ENCODE measurements at regions not wholly inside any gene's neighbourhood (a gene's known extent, or its start where the extent isn't known, plus 50 kb on each side); places are given as distances from the start of the nearest gene placed in this dataset.

DNA sequence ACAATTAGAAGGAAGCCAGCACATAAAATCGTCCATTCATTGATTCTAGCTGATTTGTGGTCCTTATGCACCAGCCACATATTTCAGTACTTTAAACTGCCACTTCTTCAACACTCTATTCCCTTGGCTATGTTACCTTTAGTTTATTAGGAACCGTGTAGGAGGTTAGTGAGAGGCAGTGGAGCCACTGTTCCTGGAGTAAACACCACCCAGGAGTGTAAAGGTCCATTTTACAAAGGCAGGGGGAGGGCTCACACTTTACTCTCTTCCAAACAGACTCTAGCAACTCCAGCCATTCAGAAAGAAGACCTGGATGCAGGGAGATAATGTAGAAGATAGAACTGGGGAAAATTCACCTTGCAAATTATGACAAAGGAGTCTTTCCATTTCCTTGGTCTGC is 170.2 kb upstream of the RPS23 start:
- Histone ChIP-seq H3K79me2 (ENCODE audit: insufficient read depth, low read length) (no peaks in the 10 kb centered on the region), H3K27me3 (ENCODE audit: insufficient read depth, low read length) (no peaks in the 10 kb centered on the region), H3K9me2 (ENCODE audit: insufficient read depth) (no peaks in the 10 kb centered on the region), H4K20me1 (ENCODE audit: insufficient read depth) (no peaks in the 10 kb centered on the region), H3K4me2 (ENCODE audit: low read length) (no peak overlapping the region), H2AFZ (ENCODE audit: low read depth, low read length, poor library complexity, severe bottlenecking) (no peak overlapping the region), H3K4me1 (ENCODE audit: control insufficient read depth in 1 of 2, insufficient read depth in 2 of 2, low read length in 2 of 2) (no peaks in the 10 kb centered on the region), H3K9me3 (ENCODE audit: control insufficient read depth in 1 of 2, insufficient read depth in 1 of 2, low read depth in 1 of 2, low read length in 2 of 2) (no peaks in the 10 kb centered on the region), H3K9ac (ENCODE audit: low read length) (no peak overlapping the region), H3K4me3 (replicated peaks in 1 of 2; ENCODE audit: low read depth in 1 of 2, low read length in 2 of 2) (no peak overlapping the region), H3K36me3 (ENCODE audit: control insufficient read depth in 1 of 2, insufficient read depth in 2 of 2, low read length in 2 of 2) (no peaks in the 10 kb centered on the region), H3K27ac (ENCODE audit: low read depth, low read length) (no peak overlapping the region)
- intact Hi-C loops (cut with micrococcal nuclease), result no loop called here
- ChIA-PET RAD21 (ENCODE audit: low non-redundant PET in 1 of 2, low total read pairs in 2 of 2, uncharacterized antibody in 2 of 2, unreplicated experiment in 2 of 2) (no interaction called here), POLR2A (no interaction called here), CTCF (no interaction called here)
- TF ChIP-seq EGR1 (IDR thresholded peaks at IDR 0.05; ENCODE audit: low read depth), result no peak
- TF ChIP-seq, protein P1, sequence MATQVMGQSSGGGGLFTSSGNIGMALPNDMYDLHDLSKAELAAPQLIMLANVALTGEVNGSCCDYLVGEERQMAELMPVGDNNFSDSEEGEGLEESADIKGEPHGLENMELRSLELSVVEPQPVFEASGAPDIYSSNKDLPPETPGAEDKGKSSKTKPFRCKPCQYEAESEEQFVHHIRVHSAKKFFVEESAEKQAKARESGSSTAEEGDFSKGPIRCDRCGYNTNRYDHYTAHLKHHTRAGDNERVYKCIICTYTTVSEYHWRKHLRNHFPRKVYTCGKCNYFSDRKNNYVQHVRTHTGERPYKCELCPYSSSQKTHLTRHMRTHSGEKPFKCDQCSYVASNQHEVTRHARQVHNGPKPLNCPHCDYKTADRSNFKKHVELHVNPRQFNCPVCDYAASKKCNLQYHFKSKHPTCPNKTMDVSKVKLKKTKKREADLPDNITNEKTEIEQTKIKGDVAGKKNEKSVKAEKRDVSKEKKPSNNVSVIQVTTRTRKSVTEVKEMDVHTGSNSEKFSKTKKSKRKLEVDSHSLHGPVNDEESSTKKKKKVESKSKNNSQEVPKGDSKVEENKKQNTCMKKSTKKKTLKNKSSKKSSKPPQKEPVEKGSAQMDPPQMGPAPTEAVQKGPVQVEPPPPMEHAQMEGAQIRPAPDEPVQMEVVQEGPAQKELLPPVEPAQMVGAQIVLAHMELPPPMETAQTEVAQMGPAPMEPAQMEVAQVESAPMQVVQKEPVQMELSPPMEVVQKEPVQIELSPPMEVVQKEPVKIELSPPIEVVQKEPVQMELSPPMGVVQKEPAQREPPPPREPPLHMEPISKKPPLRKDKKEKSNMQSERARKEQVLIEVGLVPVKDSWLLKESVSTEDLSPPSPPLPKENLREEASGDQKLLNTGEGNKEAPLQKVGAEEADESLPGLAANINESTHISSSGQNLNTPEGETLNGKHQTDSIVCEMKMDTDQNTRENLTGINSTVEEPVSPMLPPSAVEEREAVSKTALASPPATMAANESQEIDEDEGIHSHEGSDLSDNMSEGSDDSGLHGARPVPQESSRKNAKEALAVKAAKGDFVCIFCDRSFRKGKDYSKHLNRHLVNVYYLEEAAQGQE (IDR thresholded peaks at IDR 0.05; ENCODE audit: low read depth), result no peak
- TF ChIP-seq, protein P2, sequence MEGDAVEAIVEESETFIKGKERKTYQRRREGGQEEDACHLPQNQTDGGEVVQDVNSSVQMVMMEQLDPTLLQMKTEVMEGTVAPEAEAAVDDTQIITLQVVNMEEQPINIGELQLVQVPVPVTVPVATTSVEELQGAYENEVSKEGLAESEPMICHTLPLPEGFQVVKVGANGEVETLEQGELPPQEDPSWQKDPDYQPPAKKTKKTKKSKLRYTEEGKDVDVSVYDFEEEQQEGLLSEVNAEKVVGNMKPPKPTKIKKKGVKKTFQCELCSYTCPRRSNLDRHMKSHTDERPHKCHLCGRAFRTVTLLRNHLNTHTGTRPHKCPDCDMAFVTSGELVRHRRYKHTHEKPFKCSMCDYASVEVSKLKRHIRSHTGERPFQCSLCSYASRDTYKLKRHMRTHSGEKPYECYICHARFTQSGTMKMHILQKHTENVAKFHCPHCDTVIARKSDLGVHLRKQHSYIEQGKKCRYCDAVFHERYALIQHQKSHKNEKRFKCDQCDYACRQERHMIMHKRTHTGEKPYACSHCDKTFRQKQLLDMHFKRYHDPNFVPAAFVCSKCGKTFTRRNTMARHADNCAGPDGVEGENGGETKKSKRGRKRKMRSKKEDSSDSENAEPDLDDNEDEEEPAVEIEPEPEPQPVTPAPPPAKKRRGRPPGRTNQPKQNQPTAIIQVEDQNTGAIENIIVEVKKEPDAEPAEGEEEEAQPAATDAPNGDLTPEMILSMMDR (IDR thresholded peaks at IDR 0.05 in 2 of 3, conservative IDR thresholded peaks at IDR 0.05 in 1 of 3; ENCODE audit: borderline replicate concordance in 1 of 3, insufficient read depth in 1 of 3, low read depth in 2 of 3, low read length in 2 of 3), result no peak
- no peak for TF ChIP-seq TCF7L2 (IDR thresholded peaks at IDR 0.05; ENCODE audit: borderline replicate concordance, extremely low read depth, insufficient read depth, insufficient read length)
- no peak for TF ChIP-seq CEBPB (IDR thresholded peaks at IDR 0.05; ENCODE audit: low read depth)
- TF ChIP-seq SP1 (IDR thresholded peaks at IDR 0.05; ENCODE audit: low read depth), result no peak
- TF ChIP-seq EZH2phosphoT487 (IDR thresholded peaks at IDR 0.05; ENCODE audit: borderline replicate concordance), result no peak
- no peak for TF ChIP-seq SIN3A (IDR thresholded peaks at IDR 0.05; ENCODE audit: low read depth)
- no peak for TF ChIP-seq JUND (IDR thresholded peaks at IDR 0.05)
- no peak for TF ChIP-seq ELF1 (IDR thresholded peaks at IDR 0.05; ENCODE audit: borderline replicate concordance, low read depth)
- TF ChIP-seq EZH2 (IDR thresholded peaks at IDR 0.05), result no peak
- TF ChIP-seq POLR2AphosphoS5 (IDR thresholded peaks at IDR 0.05; ENCODE audit: low read depth, low read length), result no peak
- TF ChIP-seq RAD21 (IDR thresholded peaks at IDR 0.05; ENCODE audit: low read depth), result no peak
- TF ChIP-seq, protein P3, sequence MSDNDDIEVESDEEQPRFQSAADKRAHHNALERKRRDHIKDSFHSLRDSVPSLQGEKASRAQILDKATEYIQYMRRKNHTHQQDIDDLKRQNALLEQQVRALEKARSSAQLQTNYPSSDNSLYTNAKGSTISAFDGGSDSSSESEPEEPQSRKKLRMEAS (IDR thresholded peaks at IDR 0.05), result no peak
- TF ChIP-seq, protein P4, sequence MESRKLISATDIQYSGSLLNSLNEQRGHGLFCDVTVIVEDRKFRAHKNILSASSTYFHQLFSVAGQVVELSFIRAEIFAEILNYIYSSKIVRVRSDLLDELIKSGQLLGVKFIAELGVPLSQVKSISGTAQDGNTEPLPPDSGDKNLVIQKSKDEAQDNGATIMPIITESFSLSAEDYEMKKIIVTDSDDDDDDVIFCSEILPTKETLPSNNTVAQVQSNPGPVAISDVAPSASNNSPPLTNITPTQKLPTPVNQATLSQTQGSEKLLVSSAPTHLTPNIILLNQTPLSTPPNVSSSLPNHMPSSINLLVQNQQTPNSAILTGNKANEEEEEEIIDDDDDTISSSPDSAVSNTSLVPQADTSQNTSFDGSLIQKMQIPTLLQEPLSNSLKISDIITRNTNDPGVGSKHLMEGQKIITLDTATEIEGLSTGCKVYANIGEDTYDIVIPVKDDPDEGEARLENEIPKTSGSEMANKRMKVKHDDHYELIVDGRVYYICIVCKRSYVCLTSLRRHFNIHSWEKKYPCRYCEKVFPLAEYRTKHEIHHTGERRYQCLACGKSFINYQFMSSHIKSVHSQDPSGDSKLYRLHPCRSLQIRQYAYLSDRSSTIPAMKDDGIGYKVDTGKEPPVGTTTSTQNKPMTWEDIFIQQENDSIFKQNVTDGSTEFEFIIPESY (IDR thresholded peaks at IDR 0.05; ENCODE audit: extremely low read depth, insufficient replicate concordance, low read length), result no peak
- DNase-seq (ENCODE audit: low read depth, low spot score) (no peak), ATAC-seq (no peak)
- no TSS peak for BruUV-seq (replicated peaks)
